Natural killer cell (primary cell): ENCODE measurements at regions not wholly inside any gene's neighbourhood (a gene's known extent, or its start where the extent isn't known, plus 50 kb on each side); places are given as distances from the start of the nearest gene placed in this dataset.

Experiments used
- ATAC-seq, 3 donors: fragments of 150-1000 bp in 2 of 3; fragments of 200-7000 bp in 1 of 3; cut with Tn5 transposase; 1 replicate in 1 of 3; 2 replicates in 2 of 3; pipeline ENCODE4 v1.10.0; 2021; ENCODE audit warnings: mild to moderate bottlenecking in 2 of 3, moderate library complexity in 2 of 3
- DNase-seq, 2 donors: peaks; one replicate each; pipeline versions ENCODE4 v3.0.0 to v3.0.0-alpha.2; 2013 to 2021; ENCODE audit warnings: mixed read lengths in 1 of 2
- H3K27ac ChIP-seq: one replicate; pipeline ENCODE4 v1.5.1; 2013; ENCODE audit warnings: mild to moderate bottlenecking, low read length
- H3K27me3 ChIP-seq: one replicate; pipeline ENCODE4 v1.6.1; 2013; ENCODE audit warnings: low read length; ENCODE audit not compliant: control insufficient read depth, insufficient read depth
- H3K36me3 ChIP-seq: one replicate; pipeline ENCODE4 v1.6.1; 2013; ENCODE audit warnings: low read length; ENCODE audit not compliant: control insufficient read depth, insufficient read depth
- H3K4me1 ChIP-seq: one replicate; pipeline ENCODE4 v1.6.1; 2013; ENCODE audit warnings: low read length; ENCODE audit not compliant: control insufficient read depth, insufficient read depth
- H3K4me3 ChIP-seq: one replicate; pipeline ENCODE4 v1.5.1; 2013; ENCODE audit warnings: low read length
- H3K9me3 ChIP-seq: one replicate; pipeline ENCODE4 v1.6.1; 2013; ENCODE audit warnings: low read length; ENCODE audit not compliant: control insufficient read depth, insufficient read depth
- H3K27ac Mint-ChIP-seq, 2 donors: one replicate each; pipeline ENCODE4 v1.8.0; 2022; ENCODE audit warnings: mild to moderate bottlenecking in 2 of 2, mixed read lengths in 2 of 2, moderate library complexity in 1 of 2
- H3K27me3 Mint-ChIP-seq, 2 donors: one replicate each; pipeline ENCODE4 v1.8.0; 2022; ENCODE audit warnings: low read depth in 2 of 2, mixed read lengths in 2 of 2
- H3K36me3 Mint-ChIP-seq: one replicate; pipeline ENCODE4 v1.8.0; 2022; ENCODE audit warnings: mixed read lengths
- H3K4me1 Mint-ChIP-seq, 2 donors: one replicate each; pipeline ENCODE4 v1.8.0; 2022; ENCODE audit warnings: mixed read lengths in 2 of 2
- H3K4me3 Mint-ChIP-seq: one replicate; pipeline ENCODE4 v1.8.0; 2022; ENCODE audit warnings: mild to moderate bottlenecking, moderate library complexity, mixed read lengths
- H3K9me3 Mint-ChIP-seq, 2 donors: one replicate each; pipeline ENCODE4 v1.8.0; 2022; ENCODE audit warnings: mixed read lengths in 2 of 2
- WGBS: methylation state at CpG from one replicate; pipeline ENCODE4 v1.1.7; 2013; ENCODE audit warnings: missing lambda C conversion rate; ENCODE audit not compliant: insufficient coverage; 5-methylcytosine and 5-hydroxymethylcytosine counted together
- intact Hi-C: fragments of 100-400 bp; cut with micrococcal nuclease; formaldehyde crosslinking; loops from one replicate; pipeline ENCODE4 v1.14.2; 2022
- TF ChIP-seq, protein P1 (sequence below): fragments of 200-600 bp; IDR thresholded peaks from one replicate; pipeline ENCODE4 v1.8.0; 2022; ENCODE audit warnings: antibody characterized with exemption

DNA sequence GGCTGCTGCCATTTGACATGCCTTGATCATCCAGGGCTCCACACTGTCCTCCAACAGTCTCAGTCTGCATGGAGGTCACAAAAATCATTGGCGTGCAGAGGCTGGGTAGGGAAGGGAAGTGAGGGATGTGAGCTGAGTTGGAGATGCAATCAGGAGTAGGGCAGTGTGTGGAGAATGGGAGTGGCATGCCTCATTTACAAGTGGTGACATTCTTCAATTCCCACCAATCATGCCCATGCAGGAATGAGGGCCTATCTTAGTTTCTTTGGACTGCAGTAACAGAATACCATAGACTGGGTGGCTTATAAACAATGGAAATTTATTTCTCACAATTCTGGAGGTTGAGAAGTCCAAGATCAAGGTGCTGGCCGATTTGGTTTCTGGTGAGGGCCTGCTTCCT lies 94.9 kb upstream of the PJA1 start:
- Histone ChIP-seq H3K36me3 (no peaks in the 10 kb centered on the region), H3K4me1 (no peaks in the 10 kb centered on the region), H3K27ac (no peak overlapping the region), H3K27me3 (no peaks in the 10 kb centered on the region), H3K4me3 (no peak overlapping the region), H3K9me3 (no peaks in the 10 kb centered on the region)
- WGBS, result 67% methylated on average over 1 of the region's 2 CpGs
- no peak for ATAC-seq
- no peaks in the 10 kb centered on the region for H3K36me3 Mint-ChIP-seq
- H3K9me3 Mint-ChIP-seq, result no peaks in the 10 kb centered on the region
- peaks cover 12 to 21% of the 10 kb centered on the region in 2 donors for H3K27me3 Mint-ChIP-seq
- TF ChIP-seq, protein P1, sequence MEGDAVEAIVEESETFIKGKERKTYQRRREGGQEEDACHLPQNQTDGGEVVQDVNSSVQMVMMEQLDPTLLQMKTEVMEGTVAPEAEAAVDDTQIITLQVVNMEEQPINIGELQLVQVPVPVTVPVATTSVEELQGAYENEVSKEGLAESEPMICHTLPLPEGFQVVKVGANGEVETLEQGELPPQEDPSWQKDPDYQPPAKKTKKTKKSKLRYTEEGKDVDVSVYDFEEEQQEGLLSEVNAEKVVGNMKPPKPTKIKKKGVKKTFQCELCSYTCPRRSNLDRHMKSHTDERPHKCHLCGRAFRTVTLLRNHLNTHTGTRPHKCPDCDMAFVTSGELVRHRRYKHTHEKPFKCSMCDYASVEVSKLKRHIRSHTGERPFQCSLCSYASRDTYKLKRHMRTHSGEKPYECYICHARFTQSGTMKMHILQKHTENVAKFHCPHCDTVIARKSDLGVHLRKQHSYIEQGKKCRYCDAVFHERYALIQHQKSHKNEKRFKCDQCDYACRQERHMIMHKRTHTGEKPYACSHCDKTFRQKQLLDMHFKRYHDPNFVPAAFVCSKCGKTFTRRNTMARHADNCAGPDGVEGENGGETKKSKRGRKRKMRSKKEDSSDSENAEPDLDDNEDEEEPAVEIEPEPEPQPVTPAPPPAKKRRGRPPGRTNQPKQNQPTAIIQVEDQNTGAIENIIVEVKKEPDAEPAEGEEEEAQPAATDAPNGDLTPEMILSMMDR, result no peak
- intact Hi-C loops, result no loop called here
- H3K4me3 Mint-ChIP-seq, result no peak overlapping the region
- DNase-seq, result no peak
- H3K4me1 Mint-ChIP-seq, result no peaks in the 10 kb centered on the region
- H3K27ac Mint-ChIP-seq, result no peak overlapping the region

DNA sequence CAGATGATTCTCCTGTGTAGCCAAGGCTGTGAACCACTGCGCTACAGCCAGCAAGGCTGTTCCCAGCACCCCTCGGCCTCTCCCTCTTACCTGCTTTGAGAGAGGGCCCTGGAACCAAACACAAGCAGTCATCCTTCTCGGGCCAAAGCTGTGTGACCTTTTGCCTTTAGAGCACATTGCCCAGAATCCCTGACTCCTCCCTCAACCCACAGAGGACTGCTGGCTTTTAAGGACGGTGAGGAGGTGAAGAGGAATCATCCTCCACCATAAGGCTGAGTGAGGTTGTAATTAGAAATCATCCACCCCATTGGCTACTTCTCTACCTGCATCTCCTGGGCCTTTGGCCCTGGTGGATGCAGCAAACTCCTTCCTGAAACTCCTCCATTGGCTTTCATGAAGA lies 93.6 kb upstream of the PJA1 start:
- Histone ChIP-seq H3K27me3 (no peaks in the 10 kb centered on the region), H3K27ac (no peak overlapping the region), H3K9me3 (no peaks in the 10 kb centered on the region), H3K36me3 (no peaks in the 10 kb centered on the region), H3K4me1 (no peaks in the 10 kb centered on the region), H3K4me3 (no peak overlapping the region)
- DNase-seq, result no peak
- Mint-ChIP-seq H3K27ac (no peak overlapping the region), H3K4me1 (no peaks in the 10 kb centered on the region), H3K4me3 (no peak overlapping the region), H3K9me3 (no peaks in the 10 kb centered on the region), H3K27me3 (peaks cover 10 to 13% of the 10 kb centered on the region in 2 donors), H3K36me3 (no peaks in the 10 kb centered on the region)
- ATAC-seq, result no peak
- WGBS, result 94% methylated on average over 2 of the region's 4 CpGs
- intact Hi-C loops, result no loop called here
- TF ChIP-seq, protein P1, result no peak

DNA sequence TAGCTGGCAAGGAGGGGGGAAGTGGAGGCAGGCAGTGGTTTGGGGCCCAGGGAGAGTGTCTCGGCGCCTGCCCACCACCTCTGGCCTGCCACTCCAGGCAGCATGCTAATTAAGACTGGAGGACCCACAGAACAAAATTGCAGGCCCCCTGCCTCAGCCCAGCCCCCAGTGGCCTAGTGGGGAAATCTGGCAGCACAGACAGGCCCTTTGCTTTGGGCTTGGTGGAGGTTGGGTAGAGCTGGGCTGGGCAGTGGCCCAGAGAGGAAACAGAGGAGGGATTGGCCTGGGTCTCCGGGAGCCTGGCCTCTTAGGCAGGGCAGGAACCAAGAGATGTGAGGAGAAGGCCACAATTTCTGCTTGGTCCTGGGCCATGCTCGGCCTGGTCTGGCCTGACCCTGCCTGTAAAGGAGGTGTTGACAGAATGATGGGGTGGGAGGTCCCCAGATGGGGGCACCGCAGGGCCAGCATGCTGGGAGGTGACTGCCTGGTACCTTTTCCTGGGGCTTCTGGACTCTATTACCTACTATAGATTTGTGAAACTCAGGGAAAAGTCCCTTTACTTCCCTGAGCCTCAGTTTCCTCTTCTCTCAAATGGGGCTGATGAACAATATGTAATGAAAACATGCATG lies 92.4 kb upstream of the PJA1 start:
- H3K4me1 Mint-ChIP-seq, result no peaks in the 10 kb centered on the region
- no peak for DNase-seq
- Histone ChIP-seq H3K27me3 (no peaks in the 10 kb centered on the region), H3K4me3 (no peak overlapping the region), H3K4me1 (no peaks in the 10 kb centered on the region), H3K36me3 (no peaks in the 10 kb centered on the region), H3K9me3 (no peaks in the 10 kb centered on the region), H3K27ac (no peak overlapping the region)
- no peak for ATAC-seq
- peaks cover under 1% of the 10 kb centered on the region in 2 donors for H3K27me3 Mint-ChIP-seq
- H3K27ac Mint-ChIP-seq, result no peak overlapping the region
- H3K36me3 Mint-ChIP-seq, result no peaks in the 10 kb centered on the region
- intact Hi-C loops, result no loop called here
- H3K4me3 Mint-ChIP-seq, result no peak overlapping the region
- WGBS, result 88% methylated on average over 4 of the region's 5 CpGs
- TF ChIP-seq, protein P1, result no peak
- H3K9me3 Mint-ChIP-seq, result no peaks in the 10 kb centered on the region

DNA sequence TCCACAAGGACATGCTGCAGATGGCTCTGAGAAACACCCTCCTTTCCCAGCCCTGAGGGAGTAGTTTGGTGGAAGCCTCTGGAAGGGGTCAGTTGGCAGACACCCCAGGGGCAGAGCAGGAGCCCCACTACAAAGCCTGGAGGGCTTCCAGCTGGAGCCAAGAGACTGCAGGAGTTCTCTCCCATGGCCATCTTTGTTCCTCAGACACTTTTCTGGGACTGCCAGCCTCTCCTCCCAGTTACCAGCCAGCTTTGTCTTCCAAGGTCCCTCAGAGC lies 91.0 kb upstream of the PJA1 start:
- DNase-seq, result no peak
- Mint-ChIP-seq H3K4me1 (no peaks in the 10 kb centered on the region), H3K9me3 (no peaks in the 10 kb centered on the region), H3K27ac (no peak overlapping the region), H3K27me3 (no peaks in the 10 kb centered on the region), H3K36me3 (no peaks in the 10 kb centered on the region), H3K4me3 (no peak overlapping the region)
- intact Hi-C loops, result no loop called here
- no peak for ATAC-seq
- H3K27me3 ChIP-seq, result no peaks in the 10 kb centered on the region
- no peaks in the 10 kb centered on the region for H3K36me3 ChIP-seq
- no peak overlapping the region for H3K4me3 ChIP-seq
- no peak overlapping the region for H3K27ac ChIP-seq
- H3K9me3 ChIP-seq, result no peaks in the 10 kb centered on the region
- TF ChIP-seq, protein P1, result no peak
- no peaks in the 10 kb centered on the region for H3K4me1 ChIP-seq
